ENCODE measurements at regions not wholly inside any gene's neighbourhood (a gene's known extent, or its start where the extent isn't known, plus 50 kb on each side); places are given as distances from the start of the nearest gene placed in this dataset.
"Not testable (repeated sequence)": the region's sequence is repeated elsewhere in the genome, so short reads cannot be mapped to it uniquely, and the experiment has no call there.

DNA sequence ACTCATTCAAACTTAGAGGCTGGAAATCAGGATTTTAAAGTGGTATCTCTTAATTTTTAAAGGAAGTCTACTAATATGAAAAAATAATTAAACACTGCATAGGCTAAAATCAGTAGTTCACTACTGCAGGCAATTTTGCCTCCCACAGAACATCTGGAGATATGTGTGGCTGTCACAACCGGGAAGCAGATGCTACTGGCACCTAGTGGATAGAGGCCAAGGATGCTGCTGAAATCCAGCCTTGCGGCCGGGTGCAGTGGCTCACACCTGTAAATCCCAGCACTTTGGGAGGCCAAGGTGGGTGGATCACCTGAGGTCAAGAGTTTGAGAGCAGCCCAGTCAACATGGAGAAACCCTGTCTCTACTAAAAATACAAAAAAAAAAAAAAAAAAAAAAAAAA lies 473.9 kb downstream of the XYLT1 start:
- no peak for DNase-seq (ENCODE audit: extremely low read depth, low read depth)
- TF ChIP-seq, protein P1, sequence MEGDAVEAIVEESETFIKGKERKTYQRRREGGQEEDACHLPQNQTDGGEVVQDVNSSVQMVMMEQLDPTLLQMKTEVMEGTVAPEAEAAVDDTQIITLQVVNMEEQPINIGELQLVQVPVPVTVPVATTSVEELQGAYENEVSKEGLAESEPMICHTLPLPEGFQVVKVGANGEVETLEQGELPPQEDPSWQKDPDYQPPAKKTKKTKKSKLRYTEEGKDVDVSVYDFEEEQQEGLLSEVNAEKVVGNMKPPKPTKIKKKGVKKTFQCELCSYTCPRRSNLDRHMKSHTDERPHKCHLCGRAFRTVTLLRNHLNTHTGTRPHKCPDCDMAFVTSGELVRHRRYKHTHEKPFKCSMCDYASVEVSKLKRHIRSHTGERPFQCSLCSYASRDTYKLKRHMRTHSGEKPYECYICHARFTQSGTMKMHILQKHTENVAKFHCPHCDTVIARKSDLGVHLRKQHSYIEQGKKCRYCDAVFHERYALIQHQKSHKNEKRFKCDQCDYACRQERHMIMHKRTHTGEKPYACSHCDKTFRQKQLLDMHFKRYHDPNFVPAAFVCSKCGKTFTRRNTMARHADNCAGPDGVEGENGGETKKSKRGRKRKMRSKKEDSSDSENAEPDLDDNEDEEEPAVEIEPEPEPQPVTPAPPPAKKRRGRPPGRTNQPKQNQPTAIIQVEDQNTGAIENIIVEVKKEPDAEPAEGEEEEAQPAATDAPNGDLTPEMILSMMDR (IDR thresholded peaks at IDR 0.05; ENCODE audit: low read depth, low read length) = no peak

DNA sequence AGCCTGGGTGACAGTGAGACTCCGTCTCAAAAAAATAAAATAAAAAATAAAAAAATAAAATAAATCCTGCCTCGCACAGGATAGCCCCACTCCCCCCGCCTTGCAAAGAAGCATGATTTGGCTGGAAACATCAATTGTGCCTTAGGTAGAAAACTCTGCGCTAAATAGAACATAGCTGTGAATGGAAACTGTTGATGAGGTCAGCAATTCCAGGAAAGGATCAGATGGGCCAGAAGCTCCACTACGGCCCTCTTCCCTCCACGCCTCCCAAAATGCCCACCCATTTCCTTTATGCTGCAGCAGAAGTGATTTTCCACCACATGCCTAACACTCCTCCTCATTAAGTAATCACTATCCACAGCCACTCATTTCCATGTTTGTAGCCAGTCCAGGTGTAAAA lies 473.4 kb downstream of the XYLT1 start:
- DNase-seq (ENCODE audit: extremely low read depth, low read depth) = no peak
- TF ChIP-seq, protein P1 (IDR thresholded peaks at IDR 0.05; ENCODE audit: low read depth, low read length) = no peak

DNA sequence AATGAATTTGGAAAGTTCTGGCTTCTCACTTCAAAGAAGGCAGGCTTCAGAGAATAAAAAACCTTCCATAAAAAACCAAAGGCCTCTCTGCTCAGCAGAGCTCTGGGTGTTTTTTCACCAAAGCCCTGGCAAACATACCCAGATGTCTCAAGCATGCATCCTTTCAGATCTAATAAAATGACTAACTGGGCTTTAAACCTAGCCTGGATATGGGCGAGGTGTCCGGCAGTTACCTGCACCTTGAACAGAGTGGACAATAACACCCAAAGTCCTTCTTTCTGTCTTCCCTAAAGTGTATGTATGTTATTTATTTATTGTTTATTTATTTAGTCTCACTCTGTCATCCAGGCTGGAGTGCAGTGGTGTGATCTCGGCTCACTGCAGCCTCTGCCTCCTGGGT lies 469.3 kb downstream of the XYLT1 start:
- DNase-seq (ENCODE audit: extremely low read depth, low read depth) = no peak
- TF ChIP-seq, protein P1 (IDR thresholded peaks at IDR 0.05; ENCODE audit: low read depth, low read length) = no peak

DNA sequence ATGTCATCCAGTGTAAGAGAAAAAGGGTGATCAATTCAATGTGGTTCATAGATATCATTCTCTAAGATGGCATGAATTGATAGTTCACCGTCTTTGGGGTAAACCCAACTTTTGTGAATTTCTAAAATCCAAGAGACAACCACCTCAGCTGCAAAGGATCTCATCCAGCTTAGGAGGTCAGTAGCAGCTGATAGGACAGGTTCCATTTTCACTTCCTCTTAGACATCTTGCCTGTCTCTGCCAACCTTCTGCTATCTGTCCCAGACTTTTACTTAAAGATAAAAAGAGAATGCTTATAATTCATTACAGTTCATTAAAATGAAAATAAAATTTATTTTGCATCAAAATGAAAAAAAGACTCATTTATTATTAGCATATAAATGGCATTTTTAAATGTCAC lies 468.2 kb downstream of the XYLT1 start:
- TF ChIP-seq, protein P1 (IDR thresholded peaks at IDR 0.05; ENCODE audit: low read depth, low read length) = no peak

DNA sequence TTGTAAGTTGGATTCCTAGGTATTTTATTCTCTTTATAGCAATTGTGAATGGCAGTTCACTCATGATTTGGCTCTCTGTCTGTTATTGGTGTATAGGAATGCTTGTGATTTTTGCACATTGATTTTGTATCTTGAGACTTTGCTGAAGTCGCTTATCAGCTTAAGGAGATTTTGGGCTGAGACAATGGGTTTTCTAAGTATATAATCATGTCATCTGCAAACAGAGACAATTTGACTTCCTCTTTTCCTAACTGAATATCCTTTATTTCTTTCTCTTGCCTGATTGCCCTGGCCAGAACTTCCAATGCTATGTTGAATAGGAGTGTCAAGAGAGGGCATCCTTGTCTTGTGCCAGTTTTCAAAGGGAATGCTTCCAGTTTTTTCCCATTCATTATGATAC lies 464.8 kb downstream of the XYLT1 start:
- DNase-seq (ENCODE audit: extremely low read depth, low read depth) = not testable (repeated sequence)

More for the DNA sequence above, 468.2 kb downstream of the XYLT1 start:
- no peak for DNase-seq (ENCODE audit: extremely low read depth, low read depth)

DNA sequence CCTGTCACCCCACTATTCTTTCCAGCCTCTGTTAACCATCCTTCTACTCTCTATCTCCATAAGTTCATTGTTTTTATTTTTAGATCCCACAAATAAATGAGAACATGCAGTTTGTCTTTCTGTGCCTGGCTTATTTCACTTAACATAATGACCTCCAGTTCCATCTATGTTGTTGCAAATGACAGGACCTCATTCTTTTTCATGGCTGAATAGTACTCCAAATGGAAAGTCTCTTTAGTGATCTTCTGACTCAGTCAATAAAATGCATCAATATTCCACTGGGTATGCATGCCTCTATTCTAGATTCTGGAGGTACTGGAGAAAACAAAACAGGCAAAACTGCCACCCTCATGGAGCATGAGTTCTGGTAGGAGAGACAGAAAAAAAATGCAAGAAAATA lies 459.0 kb downstream of the XYLT1 start:
- DNase-seq (ENCODE audit: extremely low read depth, low read depth) = no peak
- TF ChIP-seq, protein P1 (IDR thresholded peaks at IDR 0.05; ENCODE audit: low read depth, low read length) = no peak

DNA sequence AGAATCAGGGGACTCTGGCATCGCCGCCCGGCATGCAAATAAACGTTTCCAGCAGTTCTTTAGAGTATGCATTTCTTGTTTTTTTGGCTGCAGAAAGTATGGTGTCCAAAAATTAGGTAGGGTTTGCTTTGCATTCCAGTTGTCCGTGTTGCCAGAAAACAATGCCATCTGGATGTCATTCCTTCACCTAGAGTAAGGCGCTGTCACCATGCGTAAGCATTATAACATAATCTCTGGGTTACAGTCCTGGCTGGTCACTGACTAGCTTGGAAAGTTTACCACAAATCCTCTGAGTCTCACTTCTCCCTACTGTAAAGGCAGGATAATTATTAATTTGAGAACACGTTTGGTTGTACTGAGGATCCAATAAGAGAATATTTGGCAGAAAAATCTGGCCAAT lies 457.7 kb downstream of the XYLT1 start:
- no peak for DNase-seq (ENCODE audit: extremely low read depth, low read depth)

More for the DNA sequence above, 457.7 kb downstream of the XYLT1 start:
- TF ChIP-seq, protein P1 (IDR thresholded peaks at IDR 0.05; ENCODE audit: low read depth, low read length) = no peak
